Activated T-cell treated with anti-CD3 and anti-CD28 coated beads, Interleukin-2, amount 50 U/mL, for 4 hours (primary cell): ENCODE measurements at regions not wholly inside any gene's neighbourhood (a gene's known extent, or its start where the extent isn't known, plus 50 kb on each side); places are given as distances from the start of the nearest gene placed in this dataset.

Experiments used
- ATAC-seq, 2 donors: fragments of 200-7000 bp; cut with Tn5 transposase; one replicate each; pipeline ENCODE4 v1.10.0; 2021
- DNase-seq: peaks from one replicate; pipeline ENCODE4 v3.0.0-alpha.2; 2020
- H3K27me3 Mint-ChIP-seq: one replicate; pipeline ENCODE4 v1.8.0; 2021; ENCODE audit warnings: low read depth, mixed read lengths
- H3K36me3 Mint-ChIP-seq: one replicate; pipeline ENCODE4 v1.8.0; 2022; ENCODE audit warnings: mixed read lengths; ENCODE audit not compliant: insufficient read depth
- H3K4me1 Mint-ChIP-seq: one replicate; pipeline ENCODE4 v1.8.0; 2021; ENCODE audit warnings: low read depth, mixed read lengths
- H3K4me3 Mint-ChIP-seq: one replicate; pipeline ENCODE4 v1.8.0; 2021; ENCODE audit warnings: mild to moderate bottlenecking, moderate library complexity, mixed read lengths
- H3K9me3 Mint-ChIP-seq: one replicate; pipeline ENCODE4 v1.8.0; 2021; ENCODE audit warnings: mixed read lengths

DNA sequence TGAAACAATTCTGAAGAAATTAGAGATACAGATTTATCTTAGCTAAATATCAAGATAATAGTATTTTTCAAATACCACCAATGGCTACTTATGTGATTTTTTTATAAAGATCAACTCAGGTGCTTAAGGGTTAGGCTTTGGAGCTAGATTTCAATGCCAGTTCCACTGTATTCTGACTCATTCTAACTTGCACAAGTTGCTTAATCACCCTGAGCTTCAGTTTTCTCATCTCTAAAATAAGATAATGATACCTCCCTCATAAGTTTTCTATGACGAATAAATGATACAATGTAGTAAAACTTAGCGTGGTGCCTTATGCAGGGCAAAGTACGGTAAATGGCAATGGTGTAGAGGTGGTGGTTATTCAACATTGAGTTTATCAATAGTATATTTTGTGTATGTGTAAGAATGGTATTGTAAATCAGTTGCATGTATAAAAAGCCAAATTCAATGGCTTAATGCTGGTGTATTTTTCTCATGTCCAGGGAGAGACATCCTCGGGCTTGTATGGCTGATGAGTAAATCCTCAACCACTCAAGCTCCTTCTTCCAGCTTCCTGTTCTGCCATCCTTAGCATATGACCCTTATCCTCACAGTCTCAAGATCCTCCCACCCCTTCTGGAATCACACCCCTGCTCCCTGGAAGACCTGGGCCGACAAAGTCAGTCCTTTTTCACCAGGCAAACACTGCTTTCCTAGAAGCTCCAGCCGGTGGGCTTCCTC, 505.9 kb upstream of the CFAP20DC start:
- ATAC-seq (no peak), DNase-seq (no peak)
- Mint-ChIP-seq H3K9me3 (no peaks in the 10 kb centered on the region), H3K36me3 (no peaks in the 10 kb centered on the region), H3K4me3 (no peak overlapping the region), H3K4me1 (peaks cover 26% of the 10 kb centered on the region), H3K27me3 (no peaks in the 10 kb centered on the region)

DNA sequence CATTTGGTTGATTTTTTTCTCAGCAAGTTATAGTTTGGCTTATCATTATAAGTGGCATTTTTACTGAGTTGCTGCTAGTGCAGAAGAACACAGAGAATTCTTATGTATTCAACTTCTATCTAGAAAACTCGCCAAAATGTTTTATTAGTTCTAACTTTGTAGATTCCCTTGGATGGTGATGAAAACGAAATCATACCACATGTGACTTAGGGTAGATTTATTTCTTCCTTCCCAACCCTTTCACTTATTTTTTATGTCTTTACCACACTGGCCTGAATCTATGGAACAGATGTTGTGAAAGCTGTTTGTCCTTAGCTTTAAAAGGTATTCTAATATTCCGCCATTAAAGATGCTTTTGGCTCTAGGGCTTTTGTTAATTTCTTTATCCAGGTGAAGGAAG, 503.3 kb upstream of the CFAP20DC start:
- Mint-ChIP-seq H3K27me3 (no peaks in the 10 kb centered on the region), H3K4me1 (peaks cover 8% of the 10 kb centered on the region), H3K36me3 (no peaks in the 10 kb centered on the region), H3K9me3 (no peaks in the 10 kb centered on the region), H3K4me3 (no peak overlapping the region)
- DNase-seq, result no peak
- ATAC-seq, result no peak

DNA sequence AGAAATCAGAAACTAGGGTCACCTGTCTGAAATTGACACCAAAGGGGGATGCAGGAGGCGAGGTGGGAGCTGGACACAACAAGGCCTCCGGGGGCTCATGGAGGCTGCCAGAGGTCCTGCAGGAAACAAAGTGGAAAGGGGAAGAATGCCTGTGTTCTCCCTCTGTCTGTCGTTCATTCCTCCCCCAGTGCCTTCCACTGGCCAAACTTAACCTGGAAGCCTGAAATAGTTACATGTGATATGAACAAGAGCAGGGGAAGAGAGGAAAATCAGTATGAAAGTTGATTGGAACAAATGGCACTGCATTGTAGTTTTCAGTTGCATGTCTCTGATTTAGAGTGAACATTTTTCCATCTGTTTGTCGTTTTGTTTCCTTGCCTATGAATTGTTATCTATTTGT, 502.0 kb upstream of the CFAP20DC start:
- Mint-ChIP-seq H3K4me3 (no peak overlapping the region), H3K36me3 (no peaks in the 10 kb centered on the region), H3K9me3 (no peaks in the 10 kb centered on the region), H3K27me3 (no peaks in the 10 kb centered on the region), H3K4me1 (peaks cover 8% of the 10 kb centered on the region)
- DNase-seq (no peak), ATAC-seq (no peak)

DNA sequence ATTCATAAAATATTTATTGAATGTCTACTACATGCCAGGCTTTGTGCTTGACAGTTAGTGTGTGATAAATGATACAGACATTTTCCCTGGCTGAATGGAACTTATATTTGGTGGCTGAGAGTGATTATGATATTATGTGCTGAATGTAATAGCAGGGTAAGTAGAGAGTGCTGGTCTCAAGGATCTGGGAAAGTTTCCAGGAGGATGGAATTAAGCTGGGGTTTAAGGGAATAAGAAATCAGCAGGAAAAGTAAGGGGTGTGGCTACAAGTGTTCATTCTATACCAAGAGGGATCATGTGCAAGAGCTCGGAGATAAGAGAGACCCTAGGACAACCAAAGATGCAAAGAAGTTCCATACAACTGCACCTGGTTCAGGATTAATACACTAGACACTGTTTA, 500.1 kb upstream of the CFAP20DC start:
- DNase-seq (no peak), ATAC-seq (no peak)
- Mint-ChIP-seq H3K9me3 (no peaks in the 10 kb centered on the region), H3K4me3 (no peak overlapping the region), H3K36me3 (no peaks in the 10 kb centered on the region), H3K27me3 (no peaks in the 10 kb centered on the region), H3K4me1 (peaks cover 1% of the 10 kb centered on the region)

DNA sequence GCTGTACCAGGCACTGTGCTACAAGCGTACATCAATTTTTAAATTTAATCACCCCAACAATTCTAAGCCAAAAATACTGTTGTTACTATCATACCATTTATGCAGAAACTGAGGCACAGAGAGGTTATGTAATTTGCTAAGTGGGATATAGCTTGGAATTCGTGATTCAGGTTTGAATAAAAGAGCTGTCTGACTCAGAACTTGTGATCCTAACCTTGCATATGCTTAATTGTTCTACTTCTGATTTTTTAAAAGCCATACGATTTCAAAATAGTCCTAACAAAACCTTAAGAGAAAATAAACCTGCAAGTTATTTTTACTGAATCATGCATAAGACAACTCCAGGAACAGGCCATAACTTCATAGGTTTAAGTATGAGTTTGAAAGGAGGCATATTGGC, 498.0 kb upstream of the CFAP20DC start:
- Mint-ChIP-seq H3K4me1 (no peaks in the 10 kb centered on the region), H3K27me3 (no peaks in the 10 kb centered on the region), H3K4me3 (no peak overlapping the region), H3K36me3 (no peaks in the 10 kb centered on the region), H3K9me3 (no peaks in the 10 kb centered on the region)
- no peak for DNase-seq
- ATAC-seq, result no peak

DNA sequence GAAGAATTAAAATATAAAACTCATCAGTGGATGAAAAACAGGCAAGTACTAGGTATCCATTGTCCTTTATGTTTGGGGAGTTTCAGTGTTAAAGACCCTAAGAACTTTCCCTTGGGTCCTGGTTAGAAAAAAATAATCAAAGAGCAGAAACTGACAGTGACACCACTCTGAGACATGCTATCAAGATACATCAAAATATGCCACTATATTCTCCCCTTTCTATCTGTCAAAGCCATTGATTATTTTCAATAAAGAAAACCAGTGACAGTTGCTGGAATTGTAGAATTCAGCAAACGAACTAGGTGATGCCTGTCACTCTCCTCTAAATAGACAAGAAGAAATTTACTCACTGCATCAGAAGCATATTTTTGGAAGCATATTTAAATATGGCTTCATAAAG, 496.7 kb upstream of the CFAP20DC start:
- DNase-seq, result no peak
- Mint-ChIP-seq H3K36me3 (no peaks in the 10 kb centered on the region), H3K4me1 (peaks cover 2% of the 10 kb centered on the region), H3K4me3 (no peak overlapping the region), H3K27me3 (no peaks in the 10 kb centered on the region), H3K9me3 (no peaks in the 10 kb centered on the region)
- no peak for ATAC-seq

DNA sequence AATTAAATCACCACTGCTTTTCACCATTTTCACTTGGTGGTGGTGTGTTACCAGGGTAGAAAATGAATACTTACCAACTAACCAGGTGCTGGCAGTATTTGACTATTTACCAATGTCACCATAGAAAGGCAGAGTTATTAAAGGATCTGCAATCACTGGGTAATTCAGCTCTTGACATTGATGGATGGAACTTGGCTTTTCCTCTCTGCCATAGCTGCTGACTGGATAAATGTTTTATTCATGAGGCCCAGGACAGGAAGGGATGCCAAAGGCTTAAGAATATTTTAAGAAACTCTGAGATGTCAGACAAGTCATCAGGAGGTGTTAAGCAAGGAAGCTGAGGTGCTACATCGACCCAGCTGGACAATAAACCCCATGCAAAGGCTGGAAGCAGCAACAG, 495.5 kb upstream of the CFAP20DC start:
- ATAC-seq (no peak), DNase-seq (no peak)
- H3K9me3 Mint-ChIP-seq, result no peaks in the 10 kb centered on the region
- H3K4me3 Mint-ChIP-seq, result no peak overlapping the region
- H3K27me3 Mint-ChIP-seq, result no peaks in the 10 kb centered on the region
- no peaks in the 10 kb centered on the region for H3K36me3 Mint-ChIP-seq
- peaks cover 10% of the 10 kb centered on the region for H3K4me1 Mint-ChIP-seq

DNA sequence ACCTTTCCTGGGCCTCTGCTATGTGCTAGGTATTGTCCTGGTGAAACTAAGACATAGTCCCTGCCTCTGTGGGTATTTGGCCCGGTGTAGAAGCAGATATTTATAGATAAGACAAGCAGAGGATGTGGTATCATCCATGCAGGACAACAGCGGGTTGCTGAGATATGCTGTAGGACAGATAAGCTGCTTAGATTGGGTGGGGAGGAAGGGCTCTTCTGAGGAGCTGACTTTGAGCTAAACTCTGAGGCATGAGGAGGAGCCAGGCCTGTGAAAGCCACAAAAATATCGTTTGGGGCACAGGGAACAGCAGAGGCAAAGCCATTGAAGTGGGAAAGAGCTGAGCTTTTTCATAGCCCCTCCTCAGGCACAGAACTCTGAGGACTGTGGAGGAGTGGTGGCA, 492.5 kb upstream of the CFAP20DC start:
- peaks cover 12% of the 10 kb centered on the region for H3K4me1 Mint-ChIP-seq
- no peaks in the 10 kb centered on the region for H3K36me3 Mint-ChIP-seq
- H3K27me3 Mint-ChIP-seq, result no peaks in the 10 kb centered on the region
- DNase-seq (no peak), ATAC-seq (no peak)
- no peaks in the 10 kb centered on the region for H3K9me3 Mint-ChIP-seq
- H3K4me3 Mint-ChIP-seq, result no peak overlapping the region

DNA sequence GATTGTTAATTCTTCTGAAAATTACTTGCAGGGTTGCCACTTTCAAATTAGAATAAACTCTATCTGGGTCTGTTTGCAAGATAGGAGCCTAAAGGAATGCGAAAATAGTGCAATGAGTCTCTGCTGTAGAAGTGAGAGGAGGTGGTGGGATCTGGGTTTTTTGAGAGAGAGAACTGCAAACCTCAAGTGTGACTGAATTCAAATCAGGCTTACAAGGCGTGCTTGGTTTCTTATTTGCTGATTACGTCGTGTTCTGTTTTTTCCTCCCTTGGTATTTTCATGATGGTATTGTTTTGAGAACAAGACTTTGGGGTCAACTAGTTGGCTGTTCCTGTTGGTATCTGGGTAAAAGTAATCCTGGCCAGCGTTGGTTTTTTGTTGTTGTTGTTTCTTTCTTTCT, 490.9 kb upstream of the CFAP20DC start:
- Mint-ChIP-seq H3K27me3 (no peaks in the 10 kb centered on the region), H3K9me3 (no peaks in the 10 kb centered on the region), H3K4me1 (peaks cover 12% of the 10 kb centered on the region), H3K36me3 (no peaks in the 10 kb centered on the region), H3K4me3 (no peak overlapping the region)
- peak; percentile 82 to 92 for ATAC-seq
- no peak for DNase-seq

DNA sequence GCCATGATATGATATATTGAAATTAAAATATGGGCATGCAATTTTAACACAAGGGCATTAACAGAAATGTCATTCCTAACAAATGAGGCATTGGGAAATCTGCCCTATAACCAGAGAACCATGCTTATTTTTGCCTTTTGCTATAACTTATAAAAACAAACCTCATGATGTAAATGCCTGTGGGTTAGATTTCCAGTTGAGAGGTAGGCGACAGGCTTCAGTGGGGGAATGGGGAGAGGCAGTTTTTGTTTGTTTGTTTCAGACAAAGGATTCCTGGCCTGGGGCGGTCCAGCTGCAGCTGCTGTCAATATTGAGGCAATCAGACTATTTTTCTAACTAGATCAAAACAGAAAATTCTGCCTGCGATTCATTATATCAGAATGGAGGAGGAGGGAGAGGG, 490.4 kb upstream of the CFAP20DC start:
- H3K4me3 Mint-ChIP-seq, result no peak overlapping the region
- no peaks in the 10 kb centered on the region for H3K36me3 Mint-ChIP-seq
- no peaks in the 10 kb centered on the region for H3K9me3 Mint-ChIP-seq
- no peaks in the 10 kb centered on the region for H3K27me3 Mint-ChIP-seq
- DNase-seq (no peak), ATAC-seq (no peak)
- peaks cover 12% of the 10 kb centered on the region for H3K4me1 Mint-ChIP-seq

DNA sequence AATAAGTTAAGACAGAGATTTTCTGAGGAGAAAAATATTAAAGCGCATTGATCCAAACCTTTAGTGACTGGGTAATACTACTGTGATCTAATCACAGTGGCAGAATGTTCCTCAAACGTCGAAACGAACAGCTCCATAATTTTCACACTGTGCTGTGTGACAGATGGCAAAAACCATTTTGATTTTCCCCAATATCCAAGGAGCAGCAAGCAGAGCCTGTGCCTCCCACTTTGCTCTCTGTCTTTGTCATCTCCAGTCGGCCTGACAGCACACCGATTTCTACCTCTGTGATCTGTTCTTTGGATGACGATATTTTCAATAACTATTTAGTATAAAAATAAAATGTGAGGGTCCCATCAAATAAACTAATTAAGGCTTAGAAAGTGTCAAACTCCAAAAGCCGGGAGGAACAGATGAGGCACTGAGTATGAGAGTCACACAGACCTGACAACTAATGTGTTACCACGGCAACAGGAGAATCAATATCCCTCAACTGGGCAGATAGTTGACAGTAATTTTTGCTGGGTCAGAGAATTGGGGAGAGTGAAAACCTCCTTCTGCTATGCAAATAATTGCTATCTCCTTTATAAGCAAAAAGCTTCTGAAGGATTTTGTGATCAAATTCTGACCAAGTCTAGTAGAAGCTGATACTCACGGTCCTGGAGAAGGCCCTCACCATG, 489.1 kb upstream of the CFAP20DC start:
- DNase-seq, result no peak
- Mint-ChIP-seq H3K9me3 (no peaks in the 10 kb centered on the region), H3K4me3 (no peak overlapping the region), H3K36me3 (no peaks in the 10 kb centered on the region), H3K27me3 (no peaks in the 10 kb centered on the region), H3K4me1 (peaks cover 12% of the 10 kb centered on the region)
- no peak for ATAC-seq

DNA sequence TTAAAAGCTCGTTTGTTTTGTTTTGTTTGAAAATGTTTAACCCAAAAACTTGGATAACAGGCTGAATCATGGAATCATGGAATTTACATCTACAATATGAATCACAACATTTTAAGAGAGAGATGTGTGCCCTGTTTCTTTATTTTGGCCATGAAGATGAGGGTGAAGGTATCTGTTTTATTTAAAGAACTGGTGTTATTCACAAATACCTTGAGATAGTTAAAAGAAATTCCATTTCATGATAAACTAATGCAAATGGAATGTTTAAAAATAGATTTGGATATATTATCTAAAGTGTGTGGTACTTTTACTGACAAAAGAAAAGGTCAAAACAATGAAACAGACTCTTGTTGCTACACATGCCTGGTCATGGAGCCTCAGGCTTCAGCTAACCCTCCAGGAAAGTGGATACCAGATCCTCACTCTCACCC, 486.0 kb upstream of the CFAP20DC start:
- no peak for ATAC-seq
- Mint-ChIP-seq H3K4me1 (peaks cover 6% of the 10 kb centered on the region), H3K27me3 (no peaks in the 10 kb centered on the region), H3K36me3 (no peaks in the 10 kb centered on the region), H3K4me3 (no peak overlapping the region), H3K9me3 (no peaks in the 10 kb centered on the region)
- no peak for DNase-seq

DNA sequence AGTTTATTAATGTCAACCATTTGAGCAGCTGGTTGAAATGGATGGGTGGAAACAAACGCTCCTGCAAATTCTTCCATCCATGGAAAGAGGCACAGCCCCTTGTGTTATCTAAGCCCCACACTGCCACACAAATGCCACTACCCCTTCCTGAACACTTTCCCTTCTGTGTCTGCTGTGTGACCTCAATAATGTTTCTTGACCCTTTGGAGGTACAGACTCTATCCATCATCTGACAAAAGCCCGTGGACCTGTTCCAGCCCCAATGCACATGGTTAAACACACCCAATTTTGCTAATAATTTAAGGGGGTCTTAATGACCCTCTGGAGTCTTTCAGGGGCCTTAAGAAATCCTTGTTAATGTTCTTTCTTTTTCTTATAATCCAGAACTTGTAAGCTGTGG, 482.2 kb upstream of the CFAP20DC start:
- Mint-ChIP-seq H3K9me3 (no peaks in the 10 kb centered on the region), H3K4me3 (no peak overlapping the region), H3K36me3 (no peaks in the 10 kb centered on the region), H3K27me3 (no peaks in the 10 kb centered on the region), H3K4me1 (peaks cover 7% of the 10 kb centered on the region)
- DNase-seq (no peak), ATAC-seq (no peak)

DNA sequence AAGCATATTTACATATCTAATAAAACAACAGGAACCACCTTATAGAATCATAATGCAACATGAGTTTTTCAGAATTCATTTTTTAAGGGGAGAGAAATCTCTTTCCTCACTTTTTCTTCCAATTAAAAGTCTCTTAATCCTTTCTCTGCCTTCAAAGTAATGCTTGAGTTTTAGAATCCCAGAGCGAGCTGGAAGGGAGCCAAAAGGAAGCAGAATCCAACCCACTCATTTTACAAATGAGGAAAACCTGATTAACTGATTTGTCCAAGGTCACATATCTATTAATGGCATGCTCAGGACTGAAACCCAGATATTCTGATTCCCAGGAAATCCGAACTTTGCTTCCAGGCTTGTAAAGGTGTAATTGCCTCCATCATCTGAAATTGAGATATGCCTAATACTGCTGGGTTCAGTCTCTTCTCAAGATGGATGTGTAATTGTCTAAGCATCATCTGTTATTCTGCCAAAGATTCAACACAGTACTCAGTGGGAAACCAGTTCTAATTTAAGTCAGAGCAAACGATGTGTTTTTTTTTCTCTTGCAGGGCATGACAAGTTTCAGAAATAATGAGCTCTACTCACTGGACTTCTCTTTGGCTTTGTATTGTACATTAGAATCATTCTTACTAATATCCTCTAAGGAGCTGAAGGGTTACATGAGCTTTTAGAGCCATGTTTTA, 481.4 kb upstream of the CFAP20DC start:
- Mint-ChIP-seq H3K36me3 (no peaks in the 10 kb centered on the region), H3K4me1 (peaks cover 9% of the 10 kb centered on the region), H3K27me3 (no peaks in the 10 kb centered on the region), H3K9me3 (no peaks in the 10 kb centered on the region), H3K4me3 (no peak overlapping the region)
- ATAC-seq (no peak), DNase-seq (no peak)

DNA sequence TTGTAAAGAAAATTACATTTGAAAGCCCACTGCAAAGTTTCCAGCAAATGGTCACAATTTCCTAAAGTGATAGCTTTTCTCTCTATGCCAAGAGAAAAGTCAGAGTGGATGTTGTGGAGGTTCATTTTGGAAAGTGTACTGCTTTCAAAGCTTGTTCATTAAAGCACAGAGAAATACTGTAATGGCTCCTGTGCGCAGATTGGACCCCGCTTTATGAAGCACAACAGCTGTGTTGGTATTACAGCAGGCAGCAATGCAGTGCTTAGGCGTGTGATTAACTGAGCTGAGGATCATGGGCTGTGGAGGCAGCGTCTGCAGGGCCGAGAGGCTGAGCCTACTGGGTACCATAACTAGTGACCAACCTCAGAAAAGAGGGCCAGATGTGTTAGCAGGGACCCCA, 478.4 kb upstream of the CFAP20DC start:
- Mint-ChIP-seq H3K36me3 (no peaks in the 10 kb centered on the region), H3K4me1 (peaks cover 9% of the 10 kb centered on the region), H3K4me3 (no peak overlapping the region), H3K9me3 (no peaks in the 10 kb centered on the region), H3K27me3 (no peaks in the 10 kb centered on the region)
- DNase-seq, result no peak
- no peak for ATAC-seq
